HG02678 (cell line): ENCODE measurements at regions not wholly inside any gene's neighbourhood (a gene's known extent, or its start where the extent isn't known, plus 50 kb on each side); places are given as distances from the start of the nearest gene placed in this dataset.

Experiments used
- ATAC-seq: cut with Tn5 transposase; IDR thresholded peaks from one replicate; pipeline ENCODE4 v1.9.1; 2021; ENCODE audit warnings: mild to moderate bottlenecking, moderate library complexity; ENCODE audit not compliant: unreplicated experiment

DNA sequence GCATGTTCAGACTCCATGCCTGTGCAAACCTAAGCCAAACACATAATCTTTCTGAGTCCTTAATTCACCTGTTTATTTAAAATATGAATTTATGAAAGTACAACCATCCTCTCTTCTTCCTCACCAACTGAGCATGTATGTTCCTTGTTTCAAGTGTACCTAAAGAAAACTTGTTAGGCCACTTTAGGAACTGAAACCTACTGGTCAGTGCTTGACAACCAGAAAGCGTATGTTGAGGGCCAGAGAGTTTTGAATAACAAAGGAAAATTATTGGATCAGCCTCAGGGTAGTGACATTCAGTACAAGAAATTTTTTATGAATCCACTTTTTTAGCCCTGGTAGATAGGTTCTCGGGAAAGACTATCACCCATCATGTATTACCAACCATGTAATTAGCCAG, 847.6 kb upstream of the CELF4 start:
- ATAC-seq: no peak

GRCh38 chr18:38406607-38407006, 841.0 kb upstream of the CELF4 start:
- ATAC-seq: no peak

DNA sequence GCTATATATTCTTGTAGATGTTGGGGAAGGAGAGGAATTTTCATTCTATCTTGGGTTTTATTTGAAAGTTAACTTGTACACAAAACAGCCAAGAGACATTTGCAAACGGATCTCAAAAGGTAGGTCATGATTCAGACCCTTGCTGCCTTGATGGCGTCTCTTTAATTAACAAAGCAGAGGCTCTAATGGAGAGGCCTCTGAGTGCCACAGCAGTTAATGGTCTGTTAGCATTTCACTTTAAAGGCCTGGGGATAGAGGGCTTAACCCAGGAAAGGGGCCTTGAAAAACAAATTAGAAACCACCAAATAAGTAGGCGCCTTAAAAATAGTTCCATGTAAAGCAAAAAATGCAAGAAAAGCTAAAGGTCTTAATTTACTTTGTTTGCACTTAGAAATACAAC, 836.9 kb upstream of the CELF4 start:
- no peak for ATAC-seq

DNA sequence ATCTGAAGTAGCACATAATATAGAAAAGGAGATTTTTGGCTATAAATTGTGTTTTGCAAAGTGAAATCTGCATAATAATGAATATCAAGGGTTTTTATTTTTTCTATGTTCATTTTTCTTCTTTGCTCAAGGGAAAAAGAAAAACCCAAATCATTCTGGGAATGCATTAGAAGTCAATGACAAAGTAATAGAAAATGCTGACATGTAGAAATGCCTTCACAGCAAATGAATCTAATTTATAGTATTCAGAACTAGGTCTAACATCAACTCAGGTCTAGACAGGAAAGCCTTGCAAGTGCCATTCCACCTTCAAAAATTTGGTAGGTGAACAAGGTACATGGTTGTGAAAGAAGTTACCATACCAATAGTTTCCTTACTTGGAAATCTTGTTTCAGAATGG, 831.5 kb upstream of the CELF4 start:
- ATAC-seq: no peak

DNA sequence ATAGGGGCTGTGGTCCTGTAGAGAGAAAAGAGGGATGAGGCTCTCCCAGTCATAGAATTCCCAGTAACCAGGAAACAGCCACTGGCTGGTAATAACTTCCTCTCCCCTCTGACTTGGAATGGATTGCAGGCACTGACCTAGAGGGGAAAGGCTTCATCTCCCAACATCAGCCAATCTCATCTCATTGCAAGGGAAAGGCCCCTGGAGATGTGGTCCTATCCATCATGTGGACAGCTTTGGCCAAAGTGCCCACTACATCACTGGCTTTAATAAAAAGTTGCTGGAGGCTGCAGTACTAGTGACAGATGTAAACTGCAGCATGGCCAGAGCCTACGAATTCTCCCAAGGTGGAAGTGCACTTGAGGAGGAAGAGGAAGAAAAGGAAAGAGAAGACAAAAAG, 820.5 kb upstream of the CELF4 start:
- ATAC-seq: no peak

DNA sequence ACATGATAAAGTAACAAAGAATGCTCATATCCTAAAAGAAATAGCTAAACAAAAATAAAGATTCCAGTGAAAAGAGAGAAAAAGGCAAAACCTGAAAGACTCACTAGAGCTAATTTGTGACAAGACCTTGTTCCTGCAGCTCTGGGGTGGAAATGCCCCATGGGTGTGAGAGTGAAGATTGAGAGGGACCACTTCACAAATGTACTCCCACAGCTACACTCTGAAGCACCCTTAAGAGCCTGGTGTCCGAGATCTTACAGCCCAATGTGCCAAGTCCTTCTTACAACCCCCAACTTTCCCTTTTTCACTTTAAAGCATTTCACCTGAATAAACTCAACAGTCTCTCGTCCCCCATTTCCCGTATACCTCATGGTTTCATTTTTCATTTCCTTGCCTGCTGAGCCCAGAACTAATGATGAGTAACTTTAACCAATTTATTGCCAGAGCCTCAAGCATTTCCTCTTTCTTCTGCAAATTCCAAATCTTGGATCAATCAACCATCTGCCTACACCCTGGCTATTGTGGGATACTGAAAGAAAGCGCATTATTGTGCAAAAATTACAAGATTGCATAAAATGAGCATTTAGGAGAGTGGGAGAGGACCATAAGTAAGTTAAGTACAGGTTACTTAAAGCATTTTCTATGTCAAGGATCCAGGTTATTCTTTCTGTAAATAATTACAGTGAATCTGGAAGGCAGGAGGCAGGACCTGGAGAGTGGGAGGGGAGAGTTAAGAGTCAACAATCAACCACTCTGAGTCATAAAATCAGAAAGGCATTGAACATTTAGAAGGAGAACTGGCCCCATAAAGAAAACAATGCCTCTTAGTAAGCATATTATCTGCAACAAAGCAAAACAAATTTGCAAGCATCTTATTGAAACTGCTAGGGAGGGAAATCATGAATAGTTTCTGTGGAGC, 804.4 kb upstream of the CELF4 start:
- ATAC-seq: no peak

- no peak for ATAC-seq
Measured at GRCh38 chr18:38368886-38369285, 803.3 kb upstream of the CELF4 start.

- no peak for ATAC-seq
Measured at GRCh38 chr18:38368246-38368645, 802.6 kb upstream of the CELF4 start.

DNA sequence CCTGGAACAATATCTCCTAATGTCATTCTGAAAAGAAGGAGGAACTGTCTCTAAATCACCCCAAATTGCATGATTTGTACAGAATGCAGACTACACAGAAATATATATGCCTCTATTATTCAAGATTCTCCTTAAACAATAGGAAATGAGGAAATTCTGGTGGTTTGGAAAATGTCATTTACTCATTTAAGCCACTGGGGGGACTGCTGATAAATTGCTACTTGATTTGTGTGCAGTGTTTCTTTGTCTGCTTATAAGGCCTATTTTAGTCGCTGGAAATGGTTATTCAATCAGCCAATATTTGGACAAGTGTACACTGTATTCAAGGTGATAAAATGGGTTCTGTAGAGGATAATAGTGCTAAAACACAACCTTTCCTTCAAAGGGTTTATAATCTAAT, 801.9 kb upstream of the CELF4 start:
- ATAC-seq: no peak

DNA sequence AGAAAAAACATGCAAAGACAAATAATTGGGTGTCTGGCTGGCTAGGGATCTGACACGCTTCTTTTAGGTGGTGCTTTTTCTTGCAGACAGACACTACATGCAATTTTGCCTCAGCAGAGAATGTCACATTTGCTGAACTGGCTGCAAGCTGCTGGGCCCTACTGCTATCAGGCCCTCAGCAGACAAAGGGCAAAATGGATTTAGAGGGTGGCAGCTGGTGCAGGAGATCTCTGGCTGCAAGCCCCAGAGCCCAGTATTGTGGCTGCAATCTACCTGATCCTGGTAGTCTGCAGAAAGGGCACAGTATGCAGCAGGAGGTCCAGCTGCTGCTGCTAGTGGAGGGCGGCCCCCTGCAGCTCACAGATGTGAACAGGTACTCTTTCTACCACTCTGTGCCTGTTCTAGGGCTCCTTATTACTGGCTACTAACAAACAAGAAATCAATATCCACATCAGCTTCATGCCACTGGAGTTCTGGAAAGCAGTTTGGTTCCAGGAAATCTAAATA, 796.7 kb upstream of the CELF4 start:
- ATAC-seq: no peak

DNA sequence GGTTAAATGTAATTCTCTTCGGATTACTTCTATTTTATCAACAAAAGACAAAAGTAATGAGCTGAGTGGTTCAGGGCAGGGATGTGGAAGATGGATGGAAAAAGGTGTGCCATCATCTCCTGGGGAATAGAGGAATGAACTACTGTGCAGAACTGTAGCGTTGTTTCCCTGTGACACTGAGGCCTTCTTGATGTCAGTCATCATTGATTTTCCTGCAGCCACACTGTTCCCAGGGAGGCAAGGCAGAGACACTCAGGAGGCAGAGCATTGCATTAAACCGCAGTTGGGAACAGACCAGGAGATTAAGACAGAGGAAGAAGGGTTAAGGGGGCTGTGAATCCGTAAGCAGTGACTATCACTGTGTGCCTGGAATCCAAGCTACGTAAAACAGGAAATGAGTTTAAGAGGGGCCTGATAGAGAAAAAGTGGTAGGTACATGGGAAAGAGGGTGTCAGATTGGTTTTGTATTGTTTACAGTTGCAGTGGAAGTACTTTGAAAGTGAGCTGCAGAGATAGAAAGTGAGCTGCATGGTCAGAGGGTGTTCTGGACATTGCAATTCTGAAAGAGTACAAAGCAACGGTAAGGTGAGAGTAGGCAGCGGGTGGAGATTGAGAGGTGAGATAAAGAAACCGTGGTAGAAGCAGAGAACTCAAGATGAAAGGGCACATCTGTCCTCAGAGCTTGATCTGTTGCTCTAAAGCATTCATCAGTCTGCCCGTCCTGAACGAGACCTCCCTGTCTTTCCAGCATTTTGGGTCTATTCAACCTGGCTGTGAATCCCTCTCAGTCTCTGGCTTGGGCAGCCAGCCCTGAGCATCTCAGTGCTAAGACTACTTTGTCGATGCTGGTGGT, 793.4 kb upstream of the CELF4 start:
- ATAC-seq: no peak

GRCh38 chr18:38353149-38353548, 787.6 kb upstream of the CELF4 start:
- ATAC-seq: no peak

GRCh38 chr18:38350141-38350540, 784.5 kb upstream of the CELF4 start:
- no peak for ATAC-seq

GRCh38 chr18:38330573-38330972, 765.0 kb upstream of the CELF4 start:
- no peak for ATAC-seq

DNA sequence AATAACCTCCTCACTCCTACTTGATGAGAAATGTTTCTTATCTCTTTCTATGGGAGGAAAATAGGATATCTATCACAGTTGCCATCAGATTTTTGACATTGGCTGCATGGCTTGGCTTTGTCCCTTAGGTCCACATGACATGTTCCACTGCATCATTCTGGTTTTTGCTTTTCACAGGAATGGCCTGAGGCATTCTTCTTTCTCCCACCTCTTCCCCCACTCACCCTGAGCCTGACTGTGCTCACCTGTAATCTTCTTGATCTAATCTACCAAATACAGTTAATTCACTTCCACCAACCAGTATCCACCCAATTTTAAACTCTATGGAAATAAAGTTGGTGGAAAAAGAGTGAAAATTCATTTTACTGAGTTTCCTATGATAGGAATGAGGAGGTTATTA, 763.5 kb upstream of the CELF4 start:
- ATAC-seq: no peak

- no peak for ATAC-seq
Measured at GRCh38 chr18:38322206-38322605, 756.6 kb upstream of the CELF4 start.

DNA sequence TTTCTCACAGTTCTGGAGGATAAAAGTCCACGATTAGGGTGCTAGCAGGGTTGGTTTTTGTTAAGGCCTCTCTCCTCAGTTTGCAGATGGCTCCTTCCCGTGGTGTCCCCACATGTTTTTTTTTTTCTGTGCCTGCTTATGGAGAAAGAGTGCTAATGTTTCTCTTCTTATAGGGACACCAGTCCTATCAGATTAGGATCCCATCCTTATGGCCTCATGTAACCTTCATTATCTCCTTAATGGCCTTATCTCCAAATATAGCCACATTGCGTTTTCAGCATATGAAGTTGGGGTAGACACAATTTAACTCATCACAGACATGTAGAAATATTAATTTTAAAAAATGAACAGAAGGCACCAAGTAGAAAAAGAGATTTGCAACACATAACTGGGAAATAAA, 755.7 kb upstream of the CELF4 start:
- ATAC-seq: no peak

- ATAC-seq: no peak
Measured at GRCh38 chr18:38318416-38318815, 752.8 kb upstream of the CELF4 start.

DNA sequence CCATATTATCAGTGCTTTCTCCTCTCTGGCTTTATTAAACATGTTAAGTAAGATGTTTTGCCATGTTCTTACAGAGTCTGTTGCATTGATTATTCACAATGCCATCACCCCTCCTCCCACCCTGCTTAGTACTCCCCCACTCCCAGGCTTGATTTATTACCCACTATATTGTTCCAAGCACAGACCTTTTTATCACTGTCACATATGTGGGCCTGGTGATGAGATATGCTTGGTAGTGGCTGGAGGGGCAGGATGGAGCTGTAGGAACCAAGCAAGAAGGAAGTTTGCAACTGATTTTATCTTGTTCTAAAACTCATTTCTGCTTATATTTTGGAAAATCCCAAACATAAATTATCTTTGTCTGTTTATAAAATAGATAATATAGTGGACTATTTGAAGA, 748.2 kb upstream of the CELF4 start:
- no peak for ATAC-seq

DNA sequence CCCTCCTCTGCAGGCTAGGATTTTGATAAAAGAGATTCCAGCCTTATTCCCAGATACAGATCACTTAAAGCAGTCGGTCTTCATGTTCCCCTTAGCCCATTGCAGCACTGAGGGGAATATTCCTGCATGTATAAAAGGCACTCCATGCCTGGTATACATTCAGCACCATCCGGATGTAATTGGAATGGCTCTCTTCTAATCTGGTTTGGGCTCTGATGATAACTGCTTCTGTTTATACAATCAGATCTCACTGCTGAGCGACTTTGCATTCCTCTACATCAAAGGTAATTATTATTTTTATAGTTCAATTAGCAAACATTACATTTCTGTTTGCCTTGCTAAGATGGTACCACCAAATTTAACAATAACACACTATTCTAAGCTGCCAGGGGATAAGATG, 746.9 kb upstream of the CELF4 start:
- no peak for ATAC-seq

DNA sequence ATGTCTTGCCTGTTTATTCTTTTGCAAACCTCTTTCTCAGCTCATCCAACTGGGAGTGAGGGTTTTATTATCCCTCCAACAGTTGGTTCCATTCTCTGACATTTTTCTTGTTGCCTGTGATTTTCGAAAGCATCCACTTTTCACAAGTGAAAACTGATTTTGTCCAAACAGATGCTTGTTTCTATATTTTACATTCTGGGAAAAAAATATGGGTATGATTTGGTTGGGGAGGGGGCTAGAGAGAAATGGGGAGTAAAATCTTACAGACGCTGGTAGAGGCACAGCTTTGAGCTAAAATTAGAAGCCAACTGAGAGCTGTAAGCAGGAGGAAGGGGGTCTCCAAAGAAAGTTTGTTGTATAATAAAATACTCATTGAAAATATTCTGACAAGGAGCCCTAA, 745.3 kb upstream of the CELF4 start:
- no peak for ATAC-seq

- ATAC-seq: no peak
Measured at GRCh38 chr18:38307914-38308313, 742.3 kb upstream of the CELF4 start.
